ENCODE measurements at regions not wholly inside any gene's neighbourhood (a gene's known extent, or its start where the extent isn't known, plus 50 kb on each side); places are given as distances from the start of the nearest gene placed in this dataset.

GRCh38 chr7:26458466-26459145, 166.9 kb downstream of the SNX10 start:
- Mint-ChIP-seq H3K27ac (no peak overlapping the region), H3K4me1 (ENCODE audit: low read depth) (no peaks in the 10 kb centered on the region), H3K27me3 (no peaks in the 10 kb centered on the region), H3K9me3 (no peaks in the 10 kb centered on the region), H3K4me3 (no peak overlapping the region), H3K36me3 (ENCODE audit: low read depth) (no peaks in the 10 kb centered on the region)
- intact Hi-C loops (cut with micrococcal nuclease) = no loop called here
- ChIA-PET POLR2A (no interaction called here), CTCF (no interaction called here)
- TF ChIP-seq, protein P1, sequence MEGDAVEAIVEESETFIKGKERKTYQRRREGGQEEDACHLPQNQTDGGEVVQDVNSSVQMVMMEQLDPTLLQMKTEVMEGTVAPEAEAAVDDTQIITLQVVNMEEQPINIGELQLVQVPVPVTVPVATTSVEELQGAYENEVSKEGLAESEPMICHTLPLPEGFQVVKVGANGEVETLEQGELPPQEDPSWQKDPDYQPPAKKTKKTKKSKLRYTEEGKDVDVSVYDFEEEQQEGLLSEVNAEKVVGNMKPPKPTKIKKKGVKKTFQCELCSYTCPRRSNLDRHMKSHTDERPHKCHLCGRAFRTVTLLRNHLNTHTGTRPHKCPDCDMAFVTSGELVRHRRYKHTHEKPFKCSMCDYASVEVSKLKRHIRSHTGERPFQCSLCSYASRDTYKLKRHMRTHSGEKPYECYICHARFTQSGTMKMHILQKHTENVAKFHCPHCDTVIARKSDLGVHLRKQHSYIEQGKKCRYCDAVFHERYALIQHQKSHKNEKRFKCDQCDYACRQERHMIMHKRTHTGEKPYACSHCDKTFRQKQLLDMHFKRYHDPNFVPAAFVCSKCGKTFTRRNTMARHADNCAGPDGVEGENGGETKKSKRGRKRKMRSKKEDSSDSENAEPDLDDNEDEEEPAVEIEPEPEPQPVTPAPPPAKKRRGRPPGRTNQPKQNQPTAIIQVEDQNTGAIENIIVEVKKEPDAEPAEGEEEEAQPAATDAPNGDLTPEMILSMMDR (IDR thresholded peaks at IDR 0.05) = no peak
- no peak for DNase-seq
- ATAC-seq = no peak

GRCh38 chr7:26459540-26460193, 168.0 kb downstream of the SNX10 start:
- ChIA-PET CTCF (no interaction called here), POLR2A (no interaction called here)
- TF ChIP-seq, protein P1 (IDR thresholded peaks at IDR 0.05) = no peak
- intact Hi-C loops (cut with micrococcal nuclease) = no loop called here
- Mint-ChIP-seq H3K9me3 (no peaks in the 10 kb centered on the region), H3K36me3 (ENCODE audit: low read depth) (no peaks in the 10 kb centered on the region), H3K27ac (no peak overlapping the region), H3K4me1 (ENCODE audit: low read depth) (no peaks in the 10 kb centered on the region), H3K4me3 (no peak overlapping the region), H3K27me3 (no peaks in the 10 kb centered on the region)
- ATAC-seq = no peak
- DNase-seq = no peak

- intact Hi-C loops (cut with micrococcal nuclease) = no loop called here
- POLR2A ChIA-PET = interaction anchor here (0.5 to 0.9 kb wide), 2 partner anchors 8 to 318 kb away, joined by 3 read pairs; no protein-coding TSS in a partner anchor
- TF ChIP-seq, protein P1 (IDR thresholded peaks at IDR 0.05) = no peak
- CTCF ChIA-PET = no interaction called here
- ATAC-seq (no peak), DNase-seq (no peak)
- Mint-ChIP-seq H3K36me3 (ENCODE audit: low read depth) (no peaks in the 10 kb centered on the region), H3K27ac (no peak overlapping the region), H3K9me3 (no peaks in the 10 kb centered on the region), H3K27me3 (peaks cover 4% of the 10 kb centered on the region), H3K4me1 (ENCODE audit: low read depth) (no peaks in the 10 kb centered on the region), H3K4me3 (no peak overlapping the region)
Observed at GRCh38 chr7:26460351-26461085, 168.9 kb downstream of the SNX10 start.

DNA sequence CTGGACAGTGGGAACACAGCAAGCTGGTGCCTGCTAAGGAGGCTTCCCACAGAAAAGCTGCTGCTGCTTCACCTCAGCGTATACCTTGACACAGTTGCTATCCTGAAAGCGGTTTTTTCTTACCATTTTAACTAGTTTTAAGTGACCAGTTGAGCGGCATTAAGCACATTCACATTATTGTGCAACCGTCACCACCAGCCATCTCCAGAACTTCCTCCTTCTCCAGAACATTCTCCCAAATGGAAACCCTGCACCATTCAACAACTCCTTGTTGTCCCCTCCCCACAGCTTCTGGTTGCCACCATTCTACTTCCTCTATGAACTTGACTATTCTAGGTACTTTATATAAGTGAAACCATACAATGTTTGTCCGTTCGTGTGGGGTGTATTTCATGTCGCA, 169.9 kb downstream of the SNX10 start:
- H3K27ac Mint-ChIP-seq = no peak overlapping the region
- intact Hi-C loops (cut with micrococcal nuclease) = no loop called here
- H3K9me3 Mint-ChIP-seq = no peaks in the 10 kb centered on the region
- peaks cover 4% of the 10 kb centered on the region for H3K27me3 Mint-ChIP-seq
- DNase-seq (no peak), ATAC-seq (no peak)
- H3K4me1 Mint-ChIP-seq (ENCODE audit: low read depth) = no peaks in the 10 kb centered on the region
- TF ChIP-seq, protein P1 (IDR thresholded peaks at IDR 0.05) = no peak
- ChIA-PET CTCF (no interaction called here), POLR2A (interaction anchor here (0.9 kb wide), 1 partner anchor 9 kb away, joined by 3 read pairs; no protein-coding TSS in a partner anchor)
- H3K36me3 Mint-ChIP-seq (ENCODE audit: low read depth) = no peaks in the 10 kb centered on the region
- H3K4me3 Mint-ChIP-seq = no peak overlapping the region

- ATAC-seq (no peak), DNase-seq (no peak)
- ChIA-PET POLR2A (no interaction called here), CTCF (no interaction called here)
- H3K27ac Mint-ChIP-seq = no peak overlapping the region
- intact Hi-C loops (cut with micrococcal nuclease) = no loop called here
- H3K9me3 Mint-ChIP-seq = no peaks in the 10 kb centered on the region
- TF ChIP-seq, protein P1 (IDR thresholded peaks at IDR 0.05) = no peak
- H3K36me3 Mint-ChIP-seq (ENCODE audit: low read depth) = no peaks in the 10 kb centered on the region
- H3K4me1 Mint-ChIP-seq (ENCODE audit: low read depth) = no peaks in the 10 kb centered on the region
- H3K4me3 Mint-ChIP-seq = no peak overlapping the region
- H3K27me3 Mint-ChIP-seq = peaks cover 4% of the 10 kb centered on the region
Observed at GRCh38 chr7:26466007-26466406, 174.3 kb downstream of the SNX10 start.

All from activated CD8-positive, alpha-beta T cell treated with anti-CD3 and anti-CD28 coated beads for 36 hours (primary cell).